ENCODE measurements at regions not wholly inside any gene's neighbourhood (a gene's known extent, or its start where the extent isn't known, plus 50 kb on each side); places are given as distances from the start of the nearest gene placed in this dataset.
"Not testable (repeated sequence)": the region's sequence is repeated elsewhere in the genome, so short reads cannot be mapped to it uniquely, and the experiment has no call there.

- TF ChIP-seq CTCF (IDR thresholded peaks at IDR 0.05); ZFX (IDR thresholded peaks at IDR 0.05; ENCODE audit: borderline replicate concordance): not testable (repeated sequence)
These were observed 290.0 kb downstream of the PLS3 start for GRCh38 chrX:115850986-115851385.

Data from 22Rv1 (cell line).